Inflammatory macrophage treated with lipopolysaccharide for 4 hours (primary cell): ENCODE measurements at regions not wholly inside any gene's neighbourhood (a gene's known extent, or its start where the extent isn't known, plus 50 kb on each side); places are given as distances from the start of the nearest gene placed in this dataset.
"Not testable (repeated sequence)": the region's sequence is repeated elsewhere in the genome, so short reads cannot be mapped to it uniquely, and the experiment has no call there.

Experiments used
- DNase-seq: peaks from one replicate; pipeline ENCODE4 v3.0.0-alpha.2; 2020

DNA sequence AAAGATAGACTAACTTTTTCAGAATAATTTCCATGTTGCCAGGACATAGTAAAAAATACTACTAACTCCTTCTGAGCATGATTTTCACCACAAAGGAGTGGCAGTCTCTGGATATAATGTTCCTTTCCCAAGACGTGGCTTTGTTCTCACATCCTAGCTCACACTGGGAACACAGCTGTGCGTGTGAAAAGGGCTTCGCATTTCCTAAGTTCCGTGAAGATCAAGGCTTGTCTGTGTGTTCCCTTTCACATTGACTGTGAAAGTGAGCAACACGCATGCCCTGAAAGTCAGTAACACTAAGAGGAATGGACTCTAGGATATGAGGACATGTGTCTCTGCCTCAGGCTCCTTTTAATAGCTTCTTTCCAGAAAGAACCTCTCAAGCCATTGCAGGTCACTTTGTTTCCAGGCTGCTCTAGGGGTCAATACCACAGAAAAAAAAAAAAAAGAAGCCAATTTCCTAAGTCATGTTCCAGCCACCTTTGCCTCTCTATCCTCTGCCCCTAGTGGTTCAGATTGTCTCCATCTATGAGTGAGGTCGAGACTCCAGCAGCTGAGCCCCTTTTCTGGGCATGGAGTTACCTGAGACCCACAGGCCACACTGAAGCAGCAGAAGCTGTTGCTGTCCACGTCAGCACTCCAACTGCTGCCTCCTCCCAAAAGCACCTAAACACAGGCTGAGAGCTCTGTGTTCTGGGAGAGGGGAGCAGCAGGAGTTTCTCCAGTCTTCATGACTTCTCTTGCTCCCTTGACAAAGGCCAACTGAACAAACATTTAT lies 355.9 kb downstream of the RSL24D1 start:
- DNase-seq, result no peak

DNA sequence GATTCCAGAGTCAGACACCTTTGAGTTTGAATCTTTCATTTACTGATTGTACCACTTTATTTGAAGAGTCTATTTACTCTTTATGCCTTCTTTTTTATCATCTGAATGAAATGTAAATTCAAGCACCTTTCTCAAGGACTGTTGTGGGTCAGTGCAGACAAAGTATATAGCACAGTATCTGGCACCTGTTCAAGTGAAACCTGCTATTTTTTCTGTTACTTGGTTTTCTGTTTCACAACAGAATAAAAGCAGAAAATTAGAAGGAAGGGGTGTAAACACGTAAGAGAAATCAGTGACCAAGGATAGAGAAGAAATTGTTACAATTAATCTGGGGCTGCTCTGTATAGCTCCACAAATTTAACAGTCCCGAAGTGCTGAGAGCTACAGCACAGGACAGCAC lies 357.4 kb downstream of the RSL24D1 start:
- no peak for DNase-seq

DNA sequence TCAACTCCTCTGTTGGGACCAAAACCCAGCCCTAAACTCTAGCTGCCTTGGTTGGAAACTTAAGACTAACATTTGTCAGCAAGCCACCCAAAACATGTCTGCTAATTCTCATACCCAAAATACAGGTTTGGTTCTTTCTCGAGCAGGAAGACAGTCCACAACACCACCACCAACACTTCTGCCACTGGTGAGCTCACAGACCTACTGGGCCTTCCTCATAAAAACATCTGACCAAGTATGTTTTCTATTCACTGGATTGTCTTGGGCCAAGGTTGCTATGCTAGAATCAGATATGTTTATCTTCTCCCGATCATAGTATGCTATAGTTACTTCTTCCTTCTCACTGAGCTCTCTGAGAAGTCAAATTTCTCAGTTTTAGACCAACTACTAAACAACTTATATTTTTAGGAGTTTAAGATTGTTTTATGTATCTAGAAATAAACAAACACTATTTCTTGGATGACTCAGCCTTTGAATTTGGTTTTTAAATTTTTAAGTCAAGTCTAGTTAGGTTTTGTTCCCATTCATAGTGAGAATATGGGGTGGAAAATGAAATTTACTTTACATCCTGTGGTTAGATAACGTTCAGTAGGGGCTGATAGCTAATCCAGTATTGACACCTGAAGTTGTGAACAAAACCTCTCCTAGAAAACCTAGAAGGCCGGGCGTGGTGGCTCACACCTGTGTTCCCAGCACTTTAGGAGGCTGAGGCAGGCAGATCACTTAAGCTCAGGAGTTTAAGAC lies 360.5 kb downstream of the RSL24D1 start:
- DNase-seq, result no peak

DNA sequence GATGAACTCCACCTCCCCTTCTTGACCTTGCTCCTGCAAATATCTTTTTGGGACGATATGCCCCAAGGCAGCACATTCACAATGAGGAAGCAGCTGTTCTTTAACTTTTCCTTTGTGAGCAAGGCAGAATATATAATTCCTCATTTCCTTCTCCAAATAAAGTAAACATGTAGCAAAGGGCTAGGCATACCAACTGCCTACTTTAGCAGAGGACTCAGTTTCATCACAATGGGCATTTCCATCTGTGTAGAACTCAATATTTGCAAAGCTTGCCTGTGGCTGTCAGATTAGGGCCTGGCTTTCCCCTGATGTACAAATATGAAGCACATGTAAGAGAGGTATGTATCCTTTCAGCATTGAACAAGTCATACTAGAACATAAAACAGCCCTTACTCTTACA lies 366.9 kb downstream of the RSL24D1 start:
- DNase-seq, result no peak

DNA sequence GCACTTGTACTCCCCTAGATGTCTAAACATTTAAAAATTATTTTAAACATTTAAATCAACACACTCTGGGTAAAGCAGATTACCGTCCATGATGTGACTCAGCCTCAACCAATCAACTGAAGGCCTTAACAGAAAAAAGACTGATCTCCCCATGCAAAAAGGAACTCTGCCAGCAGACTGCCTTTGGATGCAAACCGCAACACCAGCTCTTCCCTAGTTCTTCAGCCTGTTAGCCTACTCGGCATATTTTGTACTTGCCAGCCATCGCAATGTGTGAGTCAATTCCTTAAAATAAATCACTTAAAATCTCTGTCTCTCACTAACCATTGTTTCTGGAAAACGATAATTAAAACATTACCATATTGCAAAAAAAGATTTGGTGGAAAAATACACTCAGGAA lies 375.9 kb downstream of the RSL24D1 start:
- DNase-seq, result no peak

DNA sequence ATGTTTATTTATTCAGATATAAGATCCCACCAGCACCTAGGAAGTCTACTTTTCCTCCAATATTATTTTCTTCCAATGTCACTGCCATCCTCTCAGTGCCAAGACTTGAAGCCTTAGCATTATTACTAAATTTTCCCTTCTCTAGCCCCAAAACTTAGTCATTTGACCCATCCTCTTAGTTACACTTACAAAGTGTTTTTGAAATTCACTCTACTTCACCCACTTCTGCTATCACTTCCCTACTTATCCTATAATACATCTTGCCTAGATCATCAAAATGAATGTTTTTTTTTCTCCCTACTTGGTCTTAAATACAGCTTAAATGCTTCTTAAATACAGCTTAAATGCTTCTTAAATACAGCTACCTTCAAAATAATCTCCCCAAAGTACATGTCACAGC lies 376.6 kb downstream of the RSL24D1 start:
- peak; percentile 59 for DNase-seq

DNA sequence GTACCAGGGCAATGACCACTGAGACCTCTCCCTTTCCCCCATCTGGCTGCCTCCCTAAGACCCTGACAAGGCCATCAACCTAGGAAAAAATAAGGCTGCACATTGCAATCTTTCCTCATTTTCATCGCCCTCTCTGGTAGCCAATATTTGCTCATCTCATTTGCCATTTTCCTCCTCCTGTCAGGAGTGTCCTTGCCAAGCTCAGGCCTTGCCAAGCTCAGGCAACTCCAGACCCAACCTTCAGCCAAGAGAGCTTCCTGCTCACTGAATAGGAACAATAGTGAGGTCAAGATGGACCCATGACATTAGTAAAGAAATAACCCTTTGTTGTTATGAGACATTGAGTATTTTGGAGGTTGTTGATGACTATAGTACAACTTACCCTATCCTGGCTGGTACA lies 380.3 kb downstream of the RSL24D1 start:
- DNase-seq, result no peak

DNA sequence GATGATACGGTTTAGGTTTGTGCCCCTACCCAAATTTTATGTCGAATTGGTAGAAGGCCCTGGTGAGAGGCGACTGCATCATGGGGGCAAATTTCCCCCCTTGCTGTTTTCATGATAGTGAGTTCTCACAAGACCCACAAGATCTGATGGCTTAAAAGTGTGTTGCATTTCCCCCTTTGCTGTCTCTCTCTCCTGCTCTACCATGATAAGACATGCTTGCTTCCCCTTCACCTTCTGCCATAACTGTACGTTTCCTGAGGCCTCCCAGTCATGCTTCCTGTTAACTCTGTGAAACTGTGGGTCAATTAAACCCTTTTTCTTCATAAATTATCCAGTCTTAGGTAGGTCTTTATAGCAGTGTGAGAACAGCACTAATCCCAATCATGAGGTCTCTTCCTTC lies 381.2 kb downstream of the RSL24D1 start:
- no peak for DNase-seq

DNA sequence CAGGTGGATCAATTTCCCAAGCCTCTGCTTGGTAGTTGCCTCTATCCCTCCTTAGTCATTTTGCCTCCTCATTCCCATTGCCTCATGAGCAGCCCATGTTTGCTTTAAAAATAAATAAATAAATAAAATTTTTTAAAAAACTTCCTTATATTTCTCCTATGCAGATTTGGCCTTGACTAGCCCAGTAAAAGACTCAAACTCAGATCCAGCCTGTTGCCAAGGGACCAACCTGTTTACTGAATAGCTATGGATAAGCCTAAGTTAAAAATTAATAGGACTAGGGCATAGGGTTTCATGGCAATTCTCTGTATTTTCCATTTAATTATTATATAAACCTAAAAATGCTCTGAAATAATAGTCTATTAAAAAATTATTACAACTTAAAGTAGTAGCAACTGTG lies 384.4 kb downstream of the RSL24D1 start:
- no peak for DNase-seq

DNA sequence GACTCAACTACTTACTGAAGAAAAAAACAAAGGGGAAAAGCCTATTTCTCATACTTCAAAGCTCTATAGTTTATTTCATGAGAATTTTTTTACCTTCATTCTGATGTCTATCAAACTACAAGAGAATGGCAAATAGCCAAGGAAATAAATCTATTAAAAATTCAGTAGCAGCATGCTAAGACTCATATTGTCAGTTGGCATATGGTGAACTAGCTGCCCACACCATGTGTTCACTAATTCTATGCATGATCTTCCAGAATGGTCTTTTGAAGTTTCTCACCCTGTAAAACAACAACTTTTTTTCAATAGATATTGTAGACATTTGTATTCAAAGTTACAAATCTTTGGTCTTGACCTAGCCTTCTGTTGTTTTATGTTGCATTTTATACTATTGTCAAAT lies 386.2 kb downstream of the RSL24D1 start:
- DNase-seq, result no peak

DNA sequence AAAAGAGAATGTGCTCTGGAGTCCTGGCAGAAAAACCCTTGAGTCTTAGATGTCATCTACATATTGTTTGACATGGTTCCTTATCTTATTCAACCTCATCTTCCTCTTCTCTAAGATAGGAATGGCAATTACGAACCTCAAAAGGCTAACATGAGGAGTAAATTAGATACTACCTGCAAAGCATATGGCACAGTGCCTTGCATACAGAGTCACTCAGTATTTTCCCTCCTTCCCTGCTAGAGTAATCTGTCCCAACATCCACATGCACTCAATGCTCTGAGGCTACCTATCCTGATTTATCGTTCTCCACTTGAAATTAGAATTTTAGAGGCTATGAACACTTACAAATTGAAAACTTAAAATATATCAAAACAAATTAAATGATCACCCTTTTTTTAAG lies 386.7 kb downstream of the RSL24D1 start:
- no peak for DNase-seq

DNA sequence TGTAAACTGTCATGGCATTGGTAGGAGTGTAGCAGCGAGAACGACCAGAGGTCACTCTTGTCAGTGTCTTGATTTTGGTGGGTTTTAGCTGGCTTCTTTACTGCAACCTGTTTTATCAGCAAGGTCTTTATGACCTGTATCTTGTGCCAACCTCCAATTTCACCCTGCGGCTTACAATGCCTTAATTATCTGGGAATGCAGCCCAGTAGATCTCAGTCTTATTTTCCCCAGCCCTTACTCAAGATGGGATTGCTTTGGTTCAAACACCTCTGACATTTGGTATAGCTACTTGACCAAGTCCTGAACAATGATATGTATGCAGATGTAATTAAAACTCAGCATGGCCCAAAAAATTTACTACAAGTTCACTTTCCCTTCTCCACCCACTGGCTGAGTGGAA lies 388.4 kb downstream of the RSL24D1 start:
- DNase-seq, result no peak

DNA sequence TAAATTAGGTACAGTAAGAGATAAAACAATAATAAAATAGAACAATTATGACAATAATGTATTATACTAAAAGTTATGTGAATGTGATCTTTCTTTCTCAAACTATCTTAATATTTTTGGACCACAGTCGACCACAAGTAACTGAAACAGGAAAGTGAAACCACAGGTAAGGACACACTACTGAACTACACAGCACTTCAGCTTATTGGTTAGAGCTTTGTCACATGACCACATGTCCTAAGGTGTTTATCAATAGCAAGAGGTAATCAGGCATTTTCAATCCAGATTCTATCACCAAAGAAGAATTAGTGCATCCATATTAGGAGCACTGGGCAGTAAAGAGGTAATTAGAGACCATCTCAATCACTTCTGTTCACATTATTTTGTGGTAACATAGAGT lies 392.8 kb downstream of the RSL24D1 start:
- no peak for DNase-seq

DNA sequence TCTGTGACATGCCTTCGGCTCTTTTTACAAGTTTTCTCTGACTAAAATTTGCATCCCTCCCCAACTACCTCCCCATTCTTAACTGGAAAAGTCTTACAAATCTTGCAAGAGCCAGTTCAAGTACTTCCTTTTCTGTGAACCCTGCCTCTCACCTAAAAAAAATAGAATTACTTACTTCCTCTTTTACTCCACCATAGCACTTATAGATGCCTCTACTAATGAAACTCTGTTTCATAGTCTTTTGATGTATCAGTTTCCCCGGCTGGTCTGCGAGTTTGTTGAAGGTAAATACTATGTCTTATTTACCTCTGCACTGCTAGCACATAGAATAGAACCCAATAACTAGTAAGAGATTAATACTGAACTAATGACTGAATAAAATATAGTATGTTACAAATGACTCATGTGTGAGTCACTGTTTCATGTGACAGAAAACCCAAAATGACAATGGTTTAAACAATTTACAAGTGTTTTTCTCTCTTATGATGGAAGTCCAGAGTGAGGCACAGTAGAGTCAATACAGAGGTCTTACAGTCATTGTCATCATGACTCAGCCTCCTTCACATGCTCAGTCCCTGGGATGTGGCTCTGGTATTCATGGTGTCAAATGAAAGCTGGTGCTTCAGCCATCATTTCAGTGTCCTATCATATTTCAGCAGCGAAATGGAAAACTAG lies 393.5 kb downstream of the RSL24D1 start:
- peak; percentile 92 for DNase-seq

DNA sequence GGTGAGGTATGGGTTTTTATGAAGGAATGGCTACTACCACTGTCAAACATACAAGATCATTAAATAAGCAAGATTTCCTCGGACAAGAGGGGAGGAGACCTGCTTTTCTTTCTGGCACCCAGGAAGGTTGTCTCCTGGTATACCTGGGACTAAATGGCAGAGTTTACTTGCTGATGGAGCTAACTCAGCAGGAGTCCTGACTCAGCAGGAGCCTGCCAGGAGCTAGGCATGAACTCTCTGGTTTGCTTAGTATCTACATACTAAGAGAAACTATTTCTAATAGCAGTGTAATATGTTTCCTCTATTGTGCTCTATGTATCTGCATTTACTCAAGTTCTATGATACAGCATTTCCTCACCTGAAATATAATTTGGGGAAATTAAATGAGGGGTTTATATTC lies 404.2 kb downstream of the RSL24D1 start:
- no peak for DNase-seq

DNA sequence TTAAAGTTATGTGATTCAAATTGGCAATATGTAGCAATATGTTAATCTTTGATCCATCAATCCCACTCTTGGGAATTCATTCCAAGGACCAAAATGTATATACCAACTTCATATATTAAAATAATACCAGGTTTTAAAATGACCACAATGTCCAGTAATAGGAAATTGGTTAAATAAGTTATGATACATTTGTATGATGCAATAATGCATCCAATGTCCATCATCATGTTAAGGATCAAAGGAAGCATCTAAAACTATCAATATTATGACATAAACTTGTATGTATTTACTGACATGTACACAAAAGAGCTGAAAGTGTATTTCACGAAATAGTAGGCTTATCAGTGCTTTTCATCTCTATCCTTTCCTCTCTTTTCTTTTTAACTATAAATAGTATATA lies 406.0 kb downstream of the RSL24D1 start:
- no peak for DNase-seq

DNA sequence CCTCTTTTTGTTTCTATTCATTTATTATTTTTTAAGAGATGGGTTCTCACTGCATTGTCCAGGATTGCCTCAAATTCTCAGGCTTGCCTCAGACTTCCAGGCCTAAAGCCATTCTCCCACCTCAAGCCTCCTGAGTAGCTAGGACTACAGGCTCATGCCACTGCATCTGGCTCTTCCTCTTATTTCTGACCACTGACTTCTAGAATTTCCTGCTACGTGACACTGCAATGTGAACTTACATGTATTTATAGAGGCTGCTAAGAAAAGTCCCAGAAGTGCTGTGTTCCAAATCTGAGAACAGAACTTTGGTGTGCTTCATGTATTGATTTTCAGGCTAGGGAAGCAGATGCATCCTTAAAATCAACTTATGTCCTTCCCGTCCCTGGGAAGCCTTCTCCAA lies 407.4 kb downstream of the RSL24D1 start:
- peak; percentile 10 for DNase-seq

DNA sequence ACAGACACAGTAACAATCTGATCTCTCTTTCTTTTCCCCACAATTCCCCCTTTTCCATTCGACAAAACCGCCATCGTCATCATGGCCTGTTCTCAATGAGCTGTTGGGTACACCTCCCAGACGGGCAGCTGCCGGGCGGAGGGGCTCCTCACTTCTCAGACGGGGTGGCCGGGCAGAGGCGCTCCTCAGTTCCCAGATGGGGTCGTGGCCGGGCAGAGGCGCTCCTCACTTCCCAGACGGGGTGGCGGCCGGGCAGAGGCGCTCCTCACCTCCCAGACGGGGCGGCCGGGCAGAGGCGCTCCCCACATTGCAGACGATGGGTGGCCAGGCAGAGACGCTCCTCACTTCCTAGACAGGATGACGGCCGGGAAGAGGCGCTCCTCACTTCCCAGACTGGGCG lies 415.5 kb downstream of the RSL24D1 start:
- not testable (repeated sequence) for DNase-seq

DNA sequence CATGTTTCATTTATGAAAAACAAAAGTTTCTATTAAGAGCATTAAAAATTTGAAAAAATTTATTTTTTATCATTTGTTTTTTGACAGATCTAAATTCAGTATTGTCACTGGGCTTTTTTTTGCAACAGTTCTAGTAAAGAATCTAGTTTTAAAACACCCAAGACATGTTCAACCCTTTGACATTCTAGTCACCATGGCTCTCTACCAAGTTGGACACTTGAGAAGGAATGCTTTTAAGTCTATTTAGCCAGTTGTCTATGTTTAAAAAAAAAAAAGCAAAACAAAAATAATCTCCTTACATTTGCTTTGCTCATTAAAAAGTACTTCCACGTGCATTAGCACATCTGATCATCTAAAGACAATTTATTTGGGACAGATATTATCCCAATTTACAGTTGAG lies 417.5 kb downstream of the RSL24D1 start:
- DNase-seq, result no peak

DNA sequence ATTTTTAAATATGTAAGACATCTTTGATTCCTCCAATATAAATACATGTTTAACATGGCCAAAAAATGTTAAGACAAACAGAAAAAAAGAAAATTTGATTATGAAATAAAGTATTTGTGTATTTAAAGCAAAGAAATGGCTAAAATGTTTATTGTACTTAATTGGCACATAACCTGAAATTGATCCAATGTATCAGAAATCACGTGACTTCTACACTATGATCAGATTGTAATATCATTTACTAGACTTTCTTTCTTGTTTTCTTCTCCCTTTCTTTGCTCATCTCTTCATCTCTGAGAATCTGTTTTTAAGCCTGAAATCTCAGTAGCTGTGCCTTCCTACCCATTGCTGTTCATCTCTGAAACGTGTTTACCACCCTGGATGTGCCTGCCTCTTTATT lies 420.3 kb downstream of the RSL24D1 start:
- DNase-seq, result no peak

DNA sequence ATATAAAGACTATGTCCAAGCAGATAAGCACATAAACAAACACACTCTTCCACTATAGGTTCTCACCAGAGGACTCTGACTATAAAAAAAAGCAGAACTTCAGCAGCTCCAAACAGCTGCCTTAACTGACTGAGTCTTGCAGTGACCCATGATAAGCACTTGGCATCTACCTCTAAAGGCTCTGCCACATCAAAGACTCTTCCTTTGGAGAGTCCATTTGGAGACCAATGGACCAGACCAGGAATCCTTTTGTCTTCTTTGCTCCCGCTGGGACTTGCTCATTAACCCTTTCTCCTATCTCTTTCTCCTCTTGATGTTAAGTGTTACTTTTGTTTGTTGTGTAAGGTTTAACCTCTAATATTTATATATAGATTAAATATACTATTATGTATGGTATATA lies 424.1 kb downstream of the RSL24D1 start:
- no peak for DNase-seq

DNA sequence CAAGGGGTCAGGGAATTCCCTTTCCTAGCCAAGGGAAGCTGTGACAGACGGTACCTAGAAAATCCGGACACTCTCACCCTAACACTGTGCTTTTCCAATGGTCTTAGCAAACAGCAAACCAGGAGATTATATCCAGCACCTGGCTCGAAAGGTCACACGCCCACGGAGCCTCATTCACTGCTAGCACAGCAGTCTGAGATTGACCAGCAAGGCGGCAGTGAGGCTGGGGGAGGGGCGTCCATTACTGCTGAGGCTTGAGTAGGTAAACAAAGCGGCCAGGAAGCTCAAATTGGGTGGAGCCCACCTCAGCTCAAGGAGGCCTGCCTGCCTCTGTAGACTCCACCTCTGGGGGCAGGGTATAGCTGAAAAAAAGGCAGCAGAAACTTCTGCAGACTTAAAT lies 447.3 kb downstream of the RSL24D1 start:
- DNase-seq, result not testable (repeated sequence)

DNA sequence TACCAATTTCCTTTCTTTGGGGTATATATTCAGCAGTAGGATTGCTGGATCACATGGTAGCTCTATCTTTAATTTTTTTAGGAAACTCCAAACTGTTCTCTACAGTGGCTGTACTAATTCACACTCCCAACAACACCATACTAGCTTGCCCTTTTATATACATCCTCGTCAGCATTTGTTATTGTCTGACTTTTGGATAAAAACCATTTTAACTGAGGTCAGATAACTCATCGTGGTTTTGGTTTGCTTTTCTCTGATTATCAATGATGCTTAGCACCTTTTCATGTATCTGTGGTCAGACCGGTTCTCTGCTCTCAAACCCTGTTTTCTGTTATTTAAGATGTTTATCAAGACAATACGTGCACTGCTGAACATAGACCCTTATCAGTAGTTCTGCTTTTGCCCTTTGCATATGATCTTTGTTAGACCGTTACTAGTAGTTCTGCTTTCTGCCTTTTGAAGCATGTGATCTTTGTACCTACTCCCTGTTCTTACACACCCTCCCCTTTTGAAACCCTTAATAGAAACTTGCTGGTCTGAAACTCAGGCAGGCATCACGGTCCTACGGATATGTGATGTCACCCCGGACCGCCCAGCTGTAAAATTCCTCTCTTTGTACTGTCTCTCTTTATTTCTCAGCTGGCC lies 474.3 kb downstream of the RSL24D1 start:
- no peak for DNase-seq

DNA sequence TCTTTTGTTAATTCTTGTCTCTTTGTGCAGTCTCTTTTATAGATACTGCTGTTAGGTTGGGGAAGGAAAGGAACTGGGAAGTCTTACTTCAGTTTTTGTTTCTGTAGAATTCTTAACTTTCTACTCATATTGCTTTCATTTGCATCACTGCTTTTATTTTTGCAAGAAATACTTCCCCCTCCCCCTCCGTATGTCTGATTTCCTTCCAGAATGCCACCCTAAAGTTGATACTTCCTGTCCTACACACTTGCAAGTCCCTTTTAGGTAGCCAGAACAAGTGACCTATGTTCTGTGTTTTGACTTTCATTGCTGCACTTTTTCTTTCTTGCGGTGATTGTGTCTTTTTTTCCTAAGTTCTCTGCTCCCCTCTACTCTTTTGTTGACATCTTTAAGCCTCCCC lies 477.4 kb downstream of the RSL24D1 start:
- DNase-seq, result no peak
